ENCODE measurements at regions not wholly inside any gene's neighbourhood (a gene's known extent, or its start where the extent isn't known, plus 50 kb on each side); places are given as distances from the start of the nearest gene placed in this dataset.

DNA sequence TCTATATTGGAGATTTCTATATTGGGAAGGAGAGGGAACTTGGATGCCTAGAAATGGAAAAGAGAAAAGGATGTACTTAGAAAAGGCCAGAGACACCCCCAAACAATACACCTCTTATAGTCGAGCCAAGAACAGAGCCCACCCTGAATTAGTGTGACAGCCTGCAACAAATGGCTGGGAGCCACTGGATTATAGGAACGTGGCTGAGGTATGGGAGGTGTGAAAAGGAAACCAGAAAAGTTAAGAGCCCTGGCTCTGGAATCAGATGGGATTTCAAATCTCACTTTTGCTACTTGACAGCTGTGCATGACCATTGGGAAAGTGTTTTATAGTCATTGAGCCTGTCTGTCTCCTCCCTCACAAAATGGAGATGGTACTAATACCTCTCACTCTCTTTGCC is 394.0 kb downstream of the ZNF521 start:
- DNase-seq: no peak

DNA sequence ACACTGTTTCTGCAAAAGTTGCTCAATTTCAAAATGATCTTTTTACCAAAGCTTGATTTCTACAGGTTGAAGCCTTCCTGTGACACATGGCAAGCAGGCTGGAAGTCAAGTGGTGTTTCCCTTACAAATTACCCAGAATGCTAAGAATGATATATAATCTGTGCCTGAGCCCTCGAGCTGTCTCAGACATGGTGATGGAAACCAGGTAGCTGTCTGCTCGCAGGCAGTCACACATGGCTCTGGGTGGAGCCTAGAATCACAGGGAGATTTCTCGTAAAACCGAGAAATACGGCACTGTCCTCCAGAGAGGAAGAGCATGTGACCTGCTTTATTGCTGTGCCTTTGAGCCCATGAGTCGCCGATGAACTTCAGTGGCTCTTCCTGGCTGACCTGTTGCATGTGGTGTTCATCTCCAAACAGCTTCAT is 392.9 kb downstream of the ZNF521 start:
- no peak for DNase-seq

DNA sequence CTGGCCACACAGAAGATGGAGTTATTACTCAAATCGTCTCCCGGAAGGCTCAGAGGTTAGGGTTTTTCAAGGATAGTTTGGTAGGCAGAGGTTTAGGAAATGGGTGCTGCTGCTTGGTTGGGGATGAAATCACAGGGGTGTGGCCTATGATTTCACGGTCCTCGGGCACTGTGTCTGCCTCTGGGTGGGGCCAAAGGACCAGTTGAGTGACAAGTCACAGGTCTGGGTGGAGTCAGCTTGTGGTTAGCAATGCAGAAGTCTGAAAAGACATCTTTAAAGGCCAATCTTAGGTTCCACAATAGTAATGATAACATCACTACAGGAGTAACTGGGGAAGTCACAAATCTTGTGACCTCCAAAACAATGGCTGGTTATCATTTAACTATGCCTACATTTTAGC is 387.8 kb downstream of the ZNF521 start:
- DNase-seq: no peak

DNA sequence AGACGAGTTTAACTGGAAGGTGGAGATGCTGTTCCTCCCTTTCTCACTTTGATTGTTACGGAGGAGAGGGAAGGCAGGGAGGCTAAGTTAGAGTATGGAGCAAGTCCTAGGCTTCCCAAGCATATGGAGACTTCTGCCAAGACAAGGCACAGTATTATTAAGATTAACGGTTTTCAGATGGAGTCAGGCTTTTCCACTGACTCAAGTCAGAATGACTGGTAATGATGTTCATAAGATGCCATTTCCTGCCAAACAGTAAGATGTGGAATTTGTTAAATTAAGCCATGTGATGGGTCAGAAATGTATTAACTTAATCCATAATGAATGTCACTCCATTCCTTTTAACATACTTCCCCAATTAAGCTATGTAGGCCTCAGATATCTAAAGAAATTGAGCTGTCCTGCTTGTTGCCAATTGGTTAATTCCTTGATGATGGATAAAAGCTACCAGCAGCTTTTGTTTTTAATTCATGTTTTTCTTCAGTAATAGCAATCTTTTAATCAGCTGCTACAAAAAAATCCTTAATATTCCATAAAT is 383.7 kb downstream of the ZNF521 start:
- no peak for DNase-seq

DNA sequence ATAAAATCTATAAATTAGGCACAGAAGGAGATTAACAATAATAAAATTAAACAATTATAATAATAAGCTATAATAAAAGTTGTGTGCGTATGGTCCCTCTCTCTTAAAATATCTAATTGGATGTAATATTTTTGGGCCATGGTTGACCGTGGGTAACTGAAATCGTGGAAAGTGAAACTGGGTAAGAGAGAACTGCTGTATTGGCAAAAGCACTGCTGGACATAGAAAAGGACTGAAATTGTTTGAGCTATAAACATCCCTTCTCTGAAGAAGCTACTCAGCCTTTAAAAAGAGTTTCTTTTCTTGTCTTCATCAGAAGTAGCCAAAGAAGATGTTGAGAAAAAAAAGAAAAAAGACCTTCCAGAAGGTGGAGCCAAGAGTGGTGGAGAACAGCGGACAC is 379.4 kb downstream of the ZNF521 start:
- no peak for DNase-seq

DNA sequence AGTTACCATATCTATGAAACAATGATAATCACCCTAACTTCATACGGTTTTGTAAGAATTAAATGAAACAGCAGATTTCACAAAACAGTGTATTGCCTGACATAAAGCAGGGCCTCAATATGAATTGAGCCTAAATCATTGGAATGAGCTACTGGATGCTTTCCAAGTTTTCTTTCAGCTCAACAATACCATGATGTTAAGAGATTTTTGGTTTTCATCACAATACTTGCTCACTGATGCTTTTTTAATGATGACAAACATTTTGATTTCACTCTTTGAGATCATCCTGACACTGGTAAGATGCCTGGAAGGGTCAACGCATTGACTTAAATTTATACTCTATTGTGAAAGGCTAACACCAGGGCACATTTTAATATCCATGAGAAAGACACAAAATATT is 377.5 kb downstream of the ZNF521 start:
- no peak for DNase-seq

DNA sequence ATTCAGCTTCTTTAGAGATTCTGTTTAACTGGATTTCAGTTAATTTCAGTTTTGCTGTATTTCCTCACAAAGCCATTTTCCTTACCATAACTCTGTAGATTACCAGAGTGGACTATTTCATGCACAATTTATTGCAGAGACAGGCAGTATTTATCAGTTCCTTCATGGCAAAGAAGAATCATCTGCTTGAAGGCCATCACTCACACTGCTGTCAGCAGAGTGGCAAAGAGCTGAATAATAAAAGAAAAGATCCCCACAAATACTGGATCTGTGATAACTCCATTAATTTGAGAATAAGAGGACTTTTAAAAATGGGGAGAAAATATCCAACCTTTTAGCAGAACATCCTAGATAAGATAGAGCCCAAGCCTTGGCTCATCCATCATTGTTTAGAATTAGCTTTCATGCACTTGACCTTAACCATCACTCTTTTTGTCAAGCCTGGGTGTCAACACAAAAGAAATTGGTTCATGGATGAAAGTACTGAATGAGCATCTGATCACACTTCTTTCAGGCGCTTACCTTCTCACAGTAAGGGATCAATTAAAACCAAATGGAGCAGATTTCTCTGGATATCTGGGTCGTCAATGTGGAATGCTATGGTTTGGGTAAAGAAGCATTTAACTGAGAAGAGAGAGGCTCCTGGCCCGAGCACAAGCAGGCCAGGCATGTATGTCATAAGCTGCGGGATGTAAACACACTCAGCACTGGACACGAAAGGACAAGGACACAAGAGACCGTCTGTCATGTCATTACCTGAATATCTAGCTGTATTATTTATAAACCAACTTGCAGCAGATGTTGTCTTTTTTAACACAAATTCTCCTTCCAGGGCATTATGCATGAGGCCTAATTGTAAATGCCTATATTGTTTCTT is 376.2 kb downstream of the ZNF521 start:
- no peak for DNase-seq

DNA sequence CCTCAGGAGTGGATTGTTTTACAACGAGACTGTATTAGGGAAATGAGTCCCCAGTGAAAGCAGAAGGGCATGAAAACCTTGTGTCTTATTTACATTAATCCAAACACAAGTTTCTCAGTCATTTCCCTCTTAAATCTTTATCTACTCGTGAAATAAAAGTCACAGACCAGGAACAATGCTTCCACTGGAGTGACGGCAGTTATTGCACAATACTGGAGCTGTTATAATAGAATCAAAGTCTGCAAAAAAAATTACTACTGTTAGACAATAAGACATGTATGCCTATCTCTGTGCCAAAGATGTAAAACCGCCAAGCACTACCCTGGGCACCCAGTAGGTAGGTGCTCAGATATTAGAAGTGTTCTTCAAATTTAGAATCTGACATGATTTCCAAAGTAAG is 375.5 kb downstream of the ZNF521 start:
- no peak for DNase-seq

DNA sequence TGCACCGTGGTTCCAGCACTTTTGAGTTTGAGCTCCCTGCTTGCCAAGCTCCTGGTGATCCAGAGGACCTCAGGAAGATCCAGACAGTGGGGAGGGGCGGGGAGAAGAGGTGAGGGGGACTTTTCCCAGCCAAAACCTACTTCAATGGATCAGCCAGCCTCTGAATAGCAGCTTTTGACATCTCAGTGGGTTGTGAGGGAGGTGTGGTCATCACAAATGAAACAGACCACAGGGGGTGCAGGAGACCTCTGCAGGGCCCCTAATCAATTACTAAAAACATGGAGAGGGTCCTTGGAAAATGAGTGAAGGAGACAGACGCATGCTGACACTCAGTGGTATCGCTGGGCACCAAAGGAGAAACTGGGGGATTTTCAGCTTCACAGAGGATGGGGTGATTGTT is 372.7 kb downstream of the ZNF521 start:
- no peak for DNase-seq

DNA sequence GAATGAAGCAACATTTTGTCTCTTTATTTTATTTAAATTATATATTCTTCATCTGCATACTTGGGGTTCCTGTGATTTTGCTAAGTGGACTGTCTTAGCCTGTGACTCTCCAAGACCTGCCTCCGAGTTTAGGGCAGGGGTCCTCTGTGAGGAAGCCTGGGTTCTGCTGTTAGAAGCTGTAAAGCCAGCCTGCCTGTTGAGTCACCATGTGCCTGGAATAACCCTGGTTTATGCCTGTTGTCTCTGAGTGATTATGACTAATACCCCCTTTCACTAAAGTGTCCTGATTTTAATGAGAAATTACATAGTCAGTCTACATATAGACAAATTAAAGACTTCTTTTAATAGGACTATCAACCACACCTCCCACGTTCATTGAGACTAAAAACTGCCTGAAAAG is 369.1 kb downstream of the ZNF521 start:
- DNase-seq: no peak

DNA sequence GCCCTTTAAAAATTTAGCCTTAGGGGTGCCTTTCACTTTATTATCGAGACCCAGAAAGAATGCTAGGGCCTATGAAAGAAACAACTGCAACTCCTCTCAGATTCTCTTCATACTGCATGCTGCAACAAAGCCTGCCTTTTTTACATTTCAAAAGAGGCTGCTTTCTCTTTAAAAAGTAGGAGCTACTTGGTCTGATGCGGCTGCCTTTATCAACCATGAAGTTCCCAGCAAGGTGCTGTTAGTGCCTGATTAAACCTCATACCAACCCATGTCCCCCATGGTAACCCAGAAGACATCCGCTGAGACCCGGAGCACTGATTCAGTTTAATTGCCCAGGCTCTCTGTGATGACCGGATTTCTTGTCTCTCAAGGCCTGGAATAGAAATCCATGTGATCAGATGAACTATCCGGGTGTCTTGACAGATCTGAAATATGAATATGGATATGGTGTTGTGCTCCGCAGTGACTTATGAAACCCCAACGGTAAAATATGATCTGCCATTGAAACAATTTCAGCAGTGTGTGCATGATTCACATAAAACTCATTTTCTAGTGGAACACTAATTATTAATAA is 368.3 kb downstream of the ZNF521 start:
- no peak for DNase-seq

DNA sequence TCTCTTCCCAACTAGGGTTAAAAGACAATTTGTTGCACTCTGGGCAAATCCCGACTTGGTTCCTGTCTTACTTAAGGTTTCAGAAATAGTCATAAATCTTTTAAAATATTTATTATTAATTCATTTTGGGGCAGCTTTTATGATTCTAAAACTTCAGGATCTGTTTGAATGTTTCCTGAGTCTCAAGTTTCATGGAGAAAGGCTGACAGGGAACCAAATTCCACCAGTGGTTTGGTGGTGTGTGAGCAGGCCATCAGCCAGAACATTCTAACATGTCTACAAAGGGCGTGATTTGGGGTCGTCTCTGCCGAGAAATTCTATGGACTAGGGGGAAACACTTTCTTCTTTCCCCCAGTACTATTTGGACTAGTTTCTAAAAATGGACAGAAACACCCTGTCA is 366.4 kb downstream of the ZNF521 start:
- no peak for DNase-seq

DNA sequence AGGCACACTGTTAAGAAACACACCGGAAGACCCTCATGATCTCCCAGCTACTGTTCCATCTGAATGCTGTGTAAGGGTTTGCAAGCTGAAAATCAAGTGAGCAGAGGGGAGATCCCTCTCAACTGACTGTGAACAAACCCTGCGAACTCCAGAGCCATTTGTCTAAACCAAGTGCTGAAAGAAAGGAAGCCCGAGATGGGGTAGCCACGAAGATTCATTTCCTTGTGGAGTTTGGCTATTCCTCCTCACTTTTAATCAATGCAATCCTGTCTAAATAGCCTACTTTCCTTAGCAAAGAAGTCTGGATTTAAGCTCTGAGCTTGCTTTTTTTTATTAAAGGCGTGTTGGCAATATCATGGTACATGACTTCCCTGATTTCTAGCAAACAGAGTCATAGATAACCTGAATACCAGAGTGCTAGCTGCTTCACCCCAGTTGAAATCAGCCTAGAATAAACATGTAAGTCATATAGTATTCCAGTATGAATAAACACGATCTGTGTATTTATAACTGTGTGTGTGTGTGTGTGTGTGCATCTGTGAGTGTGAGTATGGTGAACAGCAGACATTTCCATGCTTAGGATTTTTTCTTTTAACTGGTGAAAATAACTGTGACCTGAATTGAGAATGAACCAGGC is 365.2 kb downstream of the ZNF521 start:
- no peak for DNase-seq

DNA sequence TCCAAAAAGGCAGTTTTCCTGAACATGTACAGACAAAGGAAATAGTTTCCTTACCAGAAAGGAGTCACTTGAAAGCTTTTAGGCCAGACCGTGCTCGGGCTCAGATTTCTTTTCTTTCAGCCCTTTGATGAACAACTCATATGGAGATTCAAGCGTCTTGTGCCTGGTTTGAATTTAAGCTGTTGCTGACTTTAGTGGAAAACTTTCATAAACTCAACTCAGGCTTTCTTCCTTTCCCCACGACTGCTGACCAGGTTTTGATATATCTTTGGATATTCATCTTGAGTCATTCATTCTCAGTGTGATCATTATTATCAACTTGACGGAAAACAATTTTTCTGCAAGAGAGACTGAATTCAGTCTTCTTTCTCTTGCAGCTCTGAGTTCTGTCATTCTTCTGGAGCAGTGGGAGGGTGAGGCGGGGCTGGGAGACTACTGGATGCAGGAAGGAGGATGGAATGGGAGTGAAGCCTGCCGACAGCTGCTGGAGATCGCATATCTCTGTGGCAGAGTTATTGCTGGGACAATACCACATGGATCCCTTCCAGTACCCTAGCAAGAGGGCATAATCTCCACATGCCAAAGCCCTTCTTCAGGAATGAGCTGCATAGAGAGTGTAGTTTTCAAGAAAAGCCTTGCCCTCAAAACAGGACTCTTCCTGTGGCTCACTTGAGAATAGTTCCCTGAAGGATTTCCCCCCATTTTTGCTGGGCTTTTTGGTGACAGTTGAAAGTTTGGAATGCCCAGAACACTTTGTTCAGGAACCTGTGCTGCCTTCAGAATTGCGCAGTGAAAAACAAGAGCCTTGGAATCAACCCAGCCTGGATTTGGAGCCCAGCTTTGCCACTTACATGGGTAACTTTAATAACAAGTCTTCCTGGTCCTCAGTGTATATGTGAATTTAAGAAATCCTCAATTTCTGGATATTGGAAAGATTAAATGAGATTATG is 364.4 kb downstream of the ZNF521 start:
- no peak for DNase-seq

DNA sequence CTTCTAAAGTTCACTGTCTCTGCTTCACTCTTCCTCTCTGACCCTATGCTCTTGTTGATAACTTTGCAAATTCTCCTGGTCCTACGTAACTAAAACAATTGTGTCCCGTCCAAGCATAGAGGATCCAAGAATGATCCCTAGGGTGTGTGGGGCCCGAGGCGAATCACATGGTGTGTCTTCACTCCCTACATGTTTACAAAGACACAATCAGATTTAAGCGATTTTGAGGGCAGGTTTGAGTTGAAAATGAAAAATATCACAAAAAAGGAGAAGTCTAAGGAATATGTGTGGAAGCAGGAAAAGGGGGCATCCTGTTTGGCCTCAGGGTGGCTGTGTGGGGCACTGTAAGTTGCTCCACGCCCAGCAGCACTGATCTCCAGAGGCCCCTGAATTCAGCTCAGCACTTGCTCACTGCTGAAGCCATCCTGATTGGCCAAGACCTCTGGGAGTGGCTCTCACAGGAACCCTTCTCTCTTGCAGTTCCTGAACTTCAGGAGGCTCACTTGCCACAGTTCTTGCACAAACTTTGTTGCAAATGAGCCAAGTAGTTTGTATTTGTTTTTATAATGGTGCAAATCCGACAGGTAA is 363.6 kb downstream of the ZNF521 start:
- DNase-seq: no peak

DNA sequence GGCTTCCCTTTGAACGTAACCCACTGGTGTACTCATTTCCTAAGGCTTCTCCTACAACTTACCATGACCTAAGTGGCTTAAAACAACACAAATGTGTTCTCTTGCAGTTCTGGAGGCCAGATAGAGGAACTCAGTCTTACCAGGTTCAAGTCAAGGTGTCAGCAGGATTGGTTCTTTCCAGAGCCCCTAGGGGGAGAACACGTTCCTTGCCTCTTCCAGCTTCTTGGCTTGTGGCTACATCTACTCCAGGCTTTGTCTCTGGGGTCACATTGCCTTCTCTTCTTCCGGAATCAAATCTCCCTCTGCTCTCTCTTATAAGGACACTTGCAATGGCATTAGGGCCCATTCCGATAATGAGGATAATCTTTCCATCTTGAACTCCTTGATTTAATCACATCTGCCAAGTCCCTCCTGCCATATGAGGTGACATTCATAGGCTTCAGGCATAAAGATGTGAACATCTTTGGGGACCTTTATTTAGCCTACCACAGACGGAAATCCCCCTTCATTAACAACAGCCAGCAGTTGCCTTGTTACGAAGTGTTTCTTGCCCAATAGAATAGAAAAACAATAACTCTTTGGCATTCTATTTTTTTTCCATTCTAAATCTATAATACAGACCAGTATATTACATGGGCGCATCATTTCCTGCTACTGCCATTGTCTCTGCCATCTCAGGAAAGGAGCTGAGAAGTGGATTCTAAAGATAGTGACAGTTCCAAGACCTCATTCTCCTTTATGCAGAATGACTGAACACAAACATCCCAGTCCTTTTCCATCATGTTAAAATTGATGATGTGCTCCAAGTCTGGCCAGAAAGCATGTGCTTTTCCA is 362.0 kb downstream of the ZNF521 start:
- no peak for DNase-seq

DNA sequence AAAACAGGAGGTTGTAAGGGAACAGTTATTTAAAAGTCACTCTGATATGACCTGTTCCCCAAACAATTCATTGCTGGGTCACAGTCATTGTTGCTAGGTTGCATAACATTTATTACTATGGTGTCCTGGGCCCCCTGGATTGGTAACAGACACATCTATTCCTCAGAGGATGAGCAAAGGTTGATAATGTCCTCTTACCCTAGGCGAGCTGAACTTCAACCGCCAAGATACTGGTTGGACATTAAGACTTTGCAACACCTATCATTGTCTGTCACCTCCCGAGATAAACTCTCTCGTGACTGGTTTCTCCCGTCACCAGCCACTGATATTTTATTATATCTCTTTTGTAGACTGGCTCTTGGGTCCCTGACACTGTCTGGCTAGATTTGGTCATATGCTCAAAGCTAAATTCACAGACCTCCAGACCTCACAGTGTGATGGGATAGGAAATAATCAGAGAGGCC is 361.3 kb downstream of the ZNF521 start:
- DNase-seq: no peak

DNA sequence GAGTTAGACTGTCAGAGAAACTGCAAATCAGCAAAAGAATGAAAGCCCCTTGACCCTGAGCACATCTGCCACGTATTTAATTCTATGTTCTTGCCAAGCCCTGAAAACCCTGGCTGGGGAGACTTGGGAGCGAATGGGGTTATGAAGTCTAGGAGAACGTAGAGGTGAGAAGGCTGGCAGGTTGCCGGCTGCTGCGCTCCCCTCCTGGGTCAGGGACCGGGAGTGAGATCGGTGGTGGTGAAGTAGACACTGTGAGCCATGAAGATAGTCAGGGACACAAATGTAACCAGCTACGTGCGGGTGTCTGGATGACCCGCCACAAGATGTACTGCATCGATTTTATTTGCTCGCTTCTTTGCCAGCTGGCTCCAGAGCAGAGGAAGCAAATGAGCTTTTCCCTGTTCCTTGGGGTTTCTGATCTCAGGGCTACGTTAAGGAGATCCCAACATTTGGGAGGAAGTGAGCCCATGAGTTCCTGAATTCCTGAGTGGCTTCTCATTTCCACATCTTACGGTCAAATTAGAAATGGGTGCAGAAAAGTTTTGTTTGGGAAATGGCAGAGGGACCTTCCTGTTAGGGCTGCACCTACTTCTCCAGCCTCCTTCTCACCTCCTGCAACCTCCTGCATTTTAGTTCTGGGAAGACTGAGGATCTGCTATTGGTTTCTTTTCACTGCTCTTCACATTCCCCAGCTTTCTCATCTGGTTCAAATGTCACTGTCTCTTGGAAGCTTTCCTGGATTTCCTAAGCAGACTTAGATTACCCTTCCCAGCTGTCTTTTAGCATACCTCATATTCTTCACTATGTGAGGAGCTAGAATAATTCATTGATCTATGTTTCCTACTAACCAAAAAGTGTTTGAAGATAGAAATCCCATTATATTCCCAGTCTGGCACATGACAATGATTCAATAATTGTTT is 360.6 kb downstream of the ZNF521 start:
- no peak for DNase-seq

DNA sequence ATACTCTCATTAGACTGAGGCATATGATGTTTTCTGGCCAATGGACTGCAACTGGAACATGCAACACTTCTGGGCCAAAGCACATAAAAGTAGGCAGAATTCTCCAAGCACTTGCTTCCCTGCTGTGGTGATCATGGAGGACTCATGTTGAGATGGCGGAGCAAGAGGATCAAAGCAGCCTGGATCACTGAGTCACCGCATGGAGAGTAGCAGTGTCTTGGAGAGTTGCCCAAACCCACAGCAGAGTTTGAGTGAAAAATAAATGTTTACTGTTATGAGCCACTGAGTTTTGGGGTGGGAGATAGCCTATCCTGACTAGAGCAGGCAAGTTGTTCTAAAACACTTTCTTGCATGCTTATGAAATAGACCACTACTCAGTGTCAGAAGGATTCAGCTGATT is 359.5 kb downstream of the ZNF521 start:
- DNase-seq: no peak

DNA sequence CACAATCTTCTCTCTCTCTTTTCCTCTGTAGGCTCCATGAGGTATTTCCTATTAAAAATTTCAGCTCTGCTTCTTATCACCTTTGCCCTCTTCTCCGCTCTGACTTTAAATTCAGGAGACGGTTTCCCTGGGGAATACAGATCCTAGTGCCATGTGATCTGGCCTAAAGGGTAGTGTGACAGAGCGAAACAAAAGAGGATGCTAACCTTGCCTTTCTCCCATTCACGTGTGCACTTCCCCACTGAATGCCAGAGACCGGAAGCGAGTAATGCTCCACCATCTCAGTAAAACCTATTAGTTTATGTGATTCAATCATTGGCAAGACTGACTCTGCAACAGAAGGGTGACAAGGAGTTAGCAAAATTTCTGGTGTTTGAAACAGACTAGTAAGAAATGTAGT is 358.3 kb downstream of the ZNF521 start:
- no peak for DNase-seq

Data from activated effector memory CD4-positive, alpha-beta T cell treated with Interleukin-2 at 50 U/mL for 16 hours (primary cell).